GM10248 (cell line): ENCODE measurements at regions not wholly inside any gene's neighbourhood (a gene's known extent, or its start where the extent isn't known, plus 50 kb on each side); places are given as distances from the start of the nearest gene placed in this dataset.

ENCODE experiments used
- CTCF ChIA-PET: fragments of 300-600 bp; sonication (Branson Sonifier 250); formaldehyde crosslinking; extraction: SDS; loops from one replicate; lab custom pipeline; 2021; ENCODE audit warnings: antibody characterized with exemption; lab: Yijun Ruan, JAX
- POLR2A ChIA-PET: fragments of 350-650 bp; sonication (Branson Sonifier 250); formaldehyde crosslinking; extraction: SDS; loops from one replicate; lab custom pipeline; 2020; ENCODE audit warnings: antibody characterized with exemption; lab: Yijun Ruan, JAX
- DNase-seq: peaks from one replicate; pipeline ENCODE4 v3.0.0; 2012; ENCODE audit errors: extremely low spot score
- TF ChIP-seq, protein P1 (sequence below): IDR thresholded peaks from 2 replicates; pipeline ENCODE4 v1.5.1; 2012; ENCODE audit warnings: mild to moderate bottlenecking, low read depth; ENCODE audit errors: extremely low read depth, missing control alignments, control extremely low read depth

DNA sequence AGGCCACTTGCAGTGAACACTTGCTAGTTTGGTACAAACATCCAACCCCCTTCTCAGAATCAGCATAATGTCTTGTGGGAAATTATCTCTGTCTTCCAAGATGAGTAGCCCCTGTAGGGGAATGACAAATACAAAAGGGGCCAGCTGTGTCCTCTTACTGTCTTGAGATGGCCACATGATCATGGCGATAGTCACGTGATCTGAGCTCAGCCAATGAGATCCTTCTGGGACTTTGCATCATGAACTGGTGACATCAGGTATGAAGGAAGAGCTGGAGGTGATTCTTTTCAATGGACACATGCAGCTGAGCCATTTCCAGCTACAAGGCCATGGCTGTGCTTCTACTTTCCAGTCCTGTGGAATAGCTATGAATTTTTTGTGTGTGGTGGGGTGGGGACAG lies 206.3 kb downstream of the IRX1 start:
- POLR2A ChIA-PET: no interaction called here
- no peak for DNase-seq
- CTCF ChIA-PET: interaction anchor here (1.3 kb wide), 1 partner anchor 24 kb away, joined by 3 read pairs; no protein-coding TSS in a partner anchor
- TF ChIP-seq, protein P1, sequence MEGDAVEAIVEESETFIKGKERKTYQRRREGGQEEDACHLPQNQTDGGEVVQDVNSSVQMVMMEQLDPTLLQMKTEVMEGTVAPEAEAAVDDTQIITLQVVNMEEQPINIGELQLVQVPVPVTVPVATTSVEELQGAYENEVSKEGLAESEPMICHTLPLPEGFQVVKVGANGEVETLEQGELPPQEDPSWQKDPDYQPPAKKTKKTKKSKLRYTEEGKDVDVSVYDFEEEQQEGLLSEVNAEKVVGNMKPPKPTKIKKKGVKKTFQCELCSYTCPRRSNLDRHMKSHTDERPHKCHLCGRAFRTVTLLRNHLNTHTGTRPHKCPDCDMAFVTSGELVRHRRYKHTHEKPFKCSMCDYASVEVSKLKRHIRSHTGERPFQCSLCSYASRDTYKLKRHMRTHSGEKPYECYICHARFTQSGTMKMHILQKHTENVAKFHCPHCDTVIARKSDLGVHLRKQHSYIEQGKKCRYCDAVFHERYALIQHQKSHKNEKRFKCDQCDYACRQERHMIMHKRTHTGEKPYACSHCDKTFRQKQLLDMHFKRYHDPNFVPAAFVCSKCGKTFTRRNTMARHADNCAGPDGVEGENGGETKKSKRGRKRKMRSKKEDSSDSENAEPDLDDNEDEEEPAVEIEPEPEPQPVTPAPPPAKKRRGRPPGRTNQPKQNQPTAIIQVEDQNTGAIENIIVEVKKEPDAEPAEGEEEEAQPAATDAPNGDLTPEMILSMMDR: no peak

DNA sequence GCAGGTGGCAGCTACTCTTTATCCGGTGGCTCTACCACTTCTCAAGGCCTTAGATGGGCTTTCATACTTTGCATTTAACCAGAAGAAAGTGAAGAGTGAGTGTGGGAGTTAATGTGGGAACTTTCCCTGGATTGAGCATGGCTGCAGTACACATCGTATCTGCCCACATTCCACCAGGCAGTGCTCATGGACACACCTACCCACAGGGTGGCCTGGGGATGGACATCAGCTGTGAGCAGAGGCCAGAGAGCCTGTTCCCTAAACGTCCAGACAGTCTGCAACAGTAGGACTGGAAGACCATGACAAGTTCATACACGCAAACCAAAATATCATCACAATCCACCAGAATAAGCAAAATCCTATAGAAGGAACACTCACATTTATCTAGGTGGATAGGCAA lies 213.8 kb downstream of the IRX1 start:
- ChIA-PET CTCF (interaction anchor here (1.2 kb wide), 1 partner anchor 10 kb away, joined by 3 read pairs; no protein-coding TSS in a partner anchor), POLR2A (no interaction called here)
- TF ChIP-seq, protein P1: no peak
- DNase-seq: no peak

DNA sequence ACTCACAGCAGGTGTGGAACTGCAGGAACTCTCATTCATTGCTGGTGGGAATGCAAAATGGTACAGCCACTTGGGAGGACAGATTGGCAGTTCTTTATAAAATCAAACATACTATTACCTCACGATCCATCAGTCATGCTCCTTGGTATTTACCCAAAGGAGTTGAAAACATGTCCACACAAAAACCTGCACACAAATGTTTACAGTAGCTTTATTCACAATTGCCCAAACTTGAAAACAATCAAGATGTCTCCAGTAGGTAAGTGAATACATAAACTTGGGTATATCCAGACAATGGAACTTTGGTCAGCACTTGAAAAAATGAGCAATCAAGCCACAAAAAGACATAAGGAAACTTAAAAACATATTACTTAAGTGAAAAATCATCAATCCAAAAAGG lies 215.5 kb downstream of the IRX1 start:
- TF ChIP-seq, protein P1: no peak
- ChIA-PET POLR2A (no interaction called here), CTCF (no interaction called here)
- DNase-seq: no peak

DNA sequence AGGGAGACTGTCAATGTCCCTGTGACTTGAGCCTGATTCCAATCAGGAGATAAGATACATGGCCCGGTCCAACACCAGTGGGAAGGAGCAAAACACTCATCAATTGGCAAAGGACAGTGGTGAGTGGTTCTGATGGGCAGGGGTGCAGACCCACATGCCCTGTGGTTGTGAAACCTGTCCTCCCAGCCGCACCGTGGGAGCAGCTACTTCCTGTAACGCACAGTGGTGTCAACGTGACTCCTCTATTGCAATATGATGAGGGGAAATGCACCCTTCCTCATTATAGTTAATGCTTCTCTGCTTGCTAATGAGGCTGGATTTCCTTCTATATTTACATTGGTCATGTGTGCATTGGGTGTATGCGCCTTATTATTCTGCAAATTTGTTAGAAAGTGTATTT lies 223.0 kb downstream of the IRX1 start:
- ChIA-PET CTCF (interaction anchor here (1.3 kb wide), 1 partner anchor 9 kb away, joined by 3 read pairs; no protein-coding TSS in a partner anchor), POLR2A (no interaction called here)
- TF ChIP-seq, protein P1: no peak
- DNase-seq: no peak

DNA sequence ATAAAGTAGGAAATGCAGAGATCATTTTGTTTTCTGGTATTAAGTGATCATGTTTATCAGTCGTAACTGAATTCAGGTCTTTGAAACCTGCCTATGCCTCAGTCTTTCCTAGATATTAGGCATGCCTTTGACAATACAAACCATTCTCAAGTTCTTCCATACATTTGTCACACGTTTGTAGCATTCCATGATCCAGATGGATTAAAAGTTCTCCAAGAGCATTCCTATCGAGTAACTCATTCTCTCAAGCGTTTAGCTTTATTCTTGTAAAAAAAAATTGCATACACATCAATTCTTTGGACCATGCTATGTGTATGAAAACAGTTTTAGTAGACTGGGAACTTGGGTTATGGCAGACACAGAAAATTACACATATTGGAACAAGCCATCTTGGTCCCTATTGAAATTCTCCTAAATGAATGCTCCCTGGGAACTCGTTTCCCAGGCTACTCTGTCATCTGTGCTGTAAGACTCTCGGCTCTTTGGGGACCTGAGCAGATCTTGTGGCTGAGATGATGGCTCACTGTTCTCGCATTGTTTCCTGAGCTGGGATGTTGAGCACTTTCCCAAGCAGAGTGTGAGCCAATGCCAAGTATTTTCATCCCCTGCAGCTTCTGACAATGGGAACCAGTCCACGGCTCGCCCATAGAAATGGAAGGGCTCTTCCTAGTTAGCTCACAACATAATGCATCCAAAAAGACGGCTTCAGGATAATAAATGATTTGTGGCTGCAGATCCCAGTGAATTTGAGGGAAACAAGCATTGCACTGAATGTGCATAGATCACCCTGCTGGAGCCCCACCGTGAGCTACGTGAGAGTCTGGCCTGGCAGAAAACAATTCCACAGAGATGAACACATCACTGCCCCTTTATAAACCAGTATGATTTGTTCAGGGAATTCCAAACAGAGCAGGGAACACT lies 230.2 kb downstream of the IRX1 start:
- POLR2A ChIA-PET: no interaction called here
- DNase-seq: no peak
- CTCF ChIA-PET: interaction anchor here (1.0 kb wide), 1 partner anchor 9 kb away, joined by 4 read pairs; no protein-coding TSS in a partner anchor
- TF ChIP-seq, protein P1: no peak

DNA sequence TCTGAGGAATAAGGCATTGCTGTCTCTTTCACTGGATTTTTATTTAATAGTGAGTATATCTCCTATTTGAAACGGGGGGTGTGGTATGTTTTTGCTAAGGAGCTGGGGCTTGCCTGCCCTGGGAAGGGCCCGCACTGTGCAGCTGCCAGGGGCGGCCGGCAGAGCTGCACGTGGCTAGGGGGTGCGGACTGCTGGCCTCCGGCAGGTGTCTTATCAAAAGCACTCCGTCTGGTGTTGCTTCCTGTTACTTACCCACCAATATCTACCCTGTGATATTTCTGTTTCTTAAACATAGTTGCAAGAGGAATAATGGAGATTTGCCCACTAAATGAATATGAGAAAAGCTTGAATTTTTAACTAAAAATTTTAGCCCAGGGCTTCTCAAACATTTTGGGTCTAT lies 232.0 kb downstream of the IRX1 start:
- TF ChIP-seq, protein P1: no peak
- CTCF ChIA-PET: no interaction called here

More for the DNA sequence above, 232.0 kb downstream of the IRX1 start:
- POLR2A ChIA-PET: no interaction called here
- DNase-seq: no peak
